GM12878 (cell line): ENCODE measurements at regions not wholly inside any gene's neighbourhood (a gene's known extent, or its start where the extent isn't known, plus 50 kb on each side); places are given as distances from the start of the nearest gene placed in this dataset.

Experiments
- POLR2AphosphoS5 ChIP-seq: IDR thresholded peaks from 2 replicates; pipeline ENCODE4 v1.6.1; 2011; ENCODE audit warnings: mild to moderate bottlenecking, low read length, inconsistent platforms
- SUZ12 ChIP-seq: fragments of 200-600 bp; sonication (generic); IDR thresholded peaks from one replicate; pipeline ENCODE4 v1.6.1; 2018; ENCODE audit warnings: antibody characterized with exemption, mild to moderate bottlenecking; ENCODE audit not compliant: unreplicated experiment
- TF ChIP-seq, protein P1 (sequence below), 3 experiments: IDR thresholded peaks in 2 of 3; conservative IDR thresholded peaks in 1 of 3; 2 replicates each; pipeline ENCODE4 v1.5.1; 2011; ENCODE audit warnings: low read depth in 3 of 3, low read length in 3 of 3, mild to moderate bottlenecking in 3 of 3, control low read depth in 2 of 3, moderate library complexity in 2 of 3, inconsistent platforms in 1 of 3, mixed read lengths in 1 of 3; ENCODE audit not compliant: control insufficient read depth in 2 of 3, insufficient read depth in 1 of 3; ENCODE audit errors: extremely low read depth in 1 of 3

- TF ChIP-seq SUZ12 (no peak), POLR2AphosphoS5 (no peak)
- TF ChIP-seq, protein P1, sequence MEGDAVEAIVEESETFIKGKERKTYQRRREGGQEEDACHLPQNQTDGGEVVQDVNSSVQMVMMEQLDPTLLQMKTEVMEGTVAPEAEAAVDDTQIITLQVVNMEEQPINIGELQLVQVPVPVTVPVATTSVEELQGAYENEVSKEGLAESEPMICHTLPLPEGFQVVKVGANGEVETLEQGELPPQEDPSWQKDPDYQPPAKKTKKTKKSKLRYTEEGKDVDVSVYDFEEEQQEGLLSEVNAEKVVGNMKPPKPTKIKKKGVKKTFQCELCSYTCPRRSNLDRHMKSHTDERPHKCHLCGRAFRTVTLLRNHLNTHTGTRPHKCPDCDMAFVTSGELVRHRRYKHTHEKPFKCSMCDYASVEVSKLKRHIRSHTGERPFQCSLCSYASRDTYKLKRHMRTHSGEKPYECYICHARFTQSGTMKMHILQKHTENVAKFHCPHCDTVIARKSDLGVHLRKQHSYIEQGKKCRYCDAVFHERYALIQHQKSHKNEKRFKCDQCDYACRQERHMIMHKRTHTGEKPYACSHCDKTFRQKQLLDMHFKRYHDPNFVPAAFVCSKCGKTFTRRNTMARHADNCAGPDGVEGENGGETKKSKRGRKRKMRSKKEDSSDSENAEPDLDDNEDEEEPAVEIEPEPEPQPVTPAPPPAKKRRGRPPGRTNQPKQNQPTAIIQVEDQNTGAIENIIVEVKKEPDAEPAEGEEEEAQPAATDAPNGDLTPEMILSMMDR (IDR thresholded peaks at IDR 0.05 in 2 of 3, conservative IDR thresholded peaks at IDR 0.05 in 1 of 3; ENCODE audit: control insufficient read depth in 2 of 3, extremely low read depth in 1 of 3, insufficient read depth in 1 of 3, low read depth in 3 of 3, low read length in 3 of 3), result no peak
Measured at GRCh38 chr20:53714524-53714923, 120.9 kb upstream of the ZNF217 start.
